A673 (cell line): ENCODE measurements at regions not wholly inside any gene's neighbourhood (a gene's known extent, or its start where the extent isn't known, plus 50 kb on each side); places are given as distances from the start of the nearest gene placed in this dataset.

ENCODE experiments used
- BruUV-seq: library from RNA; stranded (reverse); fragments of 400-500 nt; replicated peaks from 2 replicates; lab custom pipeline; 2021; lab: Mats Ljungman, UMichigan
- CTCF ChIA-PET: fragments of 300-600 bp; sonication (Branson Sonifier 250); formaldehyde crosslinking; loops from one replicate; lab custom pipeline; 2022; ENCODE audit warnings: antibody characterized with exemption; lab: Charles Lee
- POLR2A ChIA-PET: fragments of 300-600 bp; sonication (Branson Sonifier 250); formaldehyde crosslinking; loops from one replicate; lab custom pipeline; 2022; ENCODE audit warnings: antibody characterized with exemption; ENCODE audit not compliant: low non-redundant PET; lab: Charles Lee
- DNase-seq: peaks from one replicate; pipeline ENCODE4 v3.0.0-alpha.2; 2015; ENCODE audit warnings: low spot score
- H3K27ac ChIP-seq: fragments of 200-600 bp; sonication (generic); 2 replicates; pipeline ENCODE4 v1.5.1; 2016; ENCODE audit warnings: mixed run types, low read depth, mild to moderate bottlenecking, mixed read lengths, antibody characterized with exemption, low read length; ENCODE audit not compliant: poor library complexity, severe bottlenecking
- H3K27me3 ChIP-seq: fragments of 200-600 bp; sonication (generic); replicated peaks from 2 replicates; pipeline ENCODE4 v1.6.1; 2017; ENCODE audit warnings: mixed run types, low read depth, mild to moderate bottlenecking, mixed read lengths, antibody characterized with exemption, low read length; ENCODE audit not compliant: insufficient read depth, poor library complexity
- H3K36me3 ChIP-seq: fragments of 200-600 bp; sonication (generic); 2 replicates; pipeline ENCODE4 v1.6.1; 2016; ENCODE audit warnings: mixed run types, mild to moderate bottlenecking, mixed read lengths, antibody characterized with exemption, low read length; ENCODE audit not compliant: insufficient read depth, poor library complexity, severe bottlenecking
- H3K4me1 ChIP-seq: fragments of 200-600 bp; sonication (generic); 2 replicates; pipeline ENCODE4 v1.6.1; 2017; ENCODE audit warnings: mixed run types, mild to moderate bottlenecking, mixed read lengths, antibody characterized with exemption, low read length; ENCODE audit not compliant: insufficient read depth, poor library complexity, severe bottlenecking
- H3K4me3 ChIP-seq: fragments of 200-600 bp; sonication (generic); 2 replicates; pipeline ENCODE4 v1.5.1; 2016; ENCODE audit warnings: low read depth, mixed run types, mild to moderate bottlenecking, mixed read lengths, low read length; ENCODE audit not compliant: poor library complexity, severe bottlenecking
- H3K9me3 ChIP-seq: fragments of 200-600 bp; sonication (generic); 2 replicates; pipeline ENCODE4 v1.6.1; 2016; ENCODE audit warnings: mixed run types, low read depth, mild to moderate bottlenecking, mixed read lengths, antibody characterized with exemption, low read length; ENCODE audit not compliant: poor library complexity, severe bottlenecking
- CTCF ChIP-seq: fragments of 300-800, 200-600 bp; sonication (generic); conservative IDR thresholded peaks from 2 replicates; pipeline ENCODE4 v1.5.1; 2017; ENCODE audit warnings: low read depth, mild to moderate bottlenecking, antibody characterized with exemption, low read length, moderate library complexity, mixed read lengths
- EZH2 ChIP-seq: fragments of 200-600 bp; sonication (generic); IDR thresholded peaks from 2 replicates; pipeline ENCODE4 v1.6.1; 2017; ENCODE audit warnings: borderline replicate concordance, low read depth, mild to moderate bottlenecking, mixed read lengths, antibody characterized with exemption, low read length; ENCODE audit not compliant: poor library complexity, severe bottlenecking
- intact Hi-C: fragments of 100-400 bp; cut with micrococcal nuclease; formaldehyde crosslinking; loops from one replicate; pipeline ENCODE4 v1.10.0; 2022; ENCODE audit not compliant: unreplicated experiment

GRCh38 chr1:5638582-5638981, 353.6 kb downstream of the NPHP4 start:
- Histone ChIP-seq H3K4me3 (no peak overlapping the region), H3K27me3 (peaks cover 3% of the 10 kb centered on the region), H3K4me1 (no peaks in the 10 kb centered on the region), H3K36me3 (no peaks in the 10 kb centered on the region), H3K27ac (no peak overlapping the region), H3K9me3 (no peaks in the 10 kb centered on the region)
- BruUV-seq: no TSS peak
- no peak for TF ChIP-seq EZH2
- TF ChIP-seq CTCF: no peak
- ChIA-PET CTCF (no interaction called here), POLR2A (no interaction called here)
- intact Hi-C loops: loop anchor here (2.0 to 5.0 kb wide), 2 partner anchors 109 to 278 kb away; no protein-coding TSS in a partner anchor
- DNase-seq: no peak

GRCh38 chr1:5637171-5637570, 355.1 kb downstream of the NPHP4 start:
- no peaks in the 10 kb centered on the region for H3K36me3 ChIP-seq
- CTCF ChIA-PET: no interaction called here
- no TSS peak for BruUV-seq
- peak; percentile 51 for DNase-seq
- no peak overlapping the region for H3K27ac ChIP-seq
- TF ChIP-seq CTCF (peak; percentile 66), EZH2 (no peak)
- POLR2A ChIA-PET: no interaction called here
- intact Hi-C loops: loop anchor here (5.0 kb wide), 1 partner anchor 110 kb away; no protein-coding TSS in a partner anchor
- no peak overlapping the region for H3K4me3 ChIP-seq
- no peaks in the 10 kb centered on the region for H3K4me1 ChIP-seq
- no peaks in the 10 kb centered on the region for H3K9me3 ChIP-seq
- H3K27me3 ChIP-seq: peaks cover 3% of the 10 kb centered on the region

DNA sequence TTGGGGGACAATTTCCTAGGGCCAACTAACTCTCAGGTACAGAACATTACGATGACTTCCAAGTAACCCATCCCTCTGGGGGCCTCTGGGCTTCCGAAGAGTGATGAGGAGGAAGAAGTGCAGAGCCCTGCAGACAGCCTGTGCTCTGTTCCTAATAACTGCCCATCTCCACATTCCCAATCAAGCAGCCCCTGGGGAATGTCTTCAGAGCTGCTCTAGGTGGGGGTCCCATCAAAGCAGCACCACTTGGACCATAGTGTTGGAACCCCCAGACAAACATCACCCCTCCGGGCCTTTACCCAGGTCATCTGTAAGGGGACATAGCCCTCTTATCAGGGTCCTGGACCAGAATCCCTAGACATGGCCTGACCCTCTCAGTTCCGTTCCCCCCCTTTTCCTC, 357.3 kb downstream of the NPHP4 start:
- no peak overlapping the region for H3K27ac ChIP-seq
- peaks cover 3% of the 10 kb centered on the region for H3K27me3 ChIP-seq
- H3K9me3 ChIP-seq: no peaks in the 10 kb centered on the region
- no peaks in the 10 kb centered on the region for H3K36me3 ChIP-seq
- ChIA-PET POLR2A (no interaction called here), CTCF (no interaction called here)
- DNase-seq: no peak
- no peak for TF ChIP-seq EZH2
- no peak for TF ChIP-seq CTCF
- intact Hi-C loops: loop anchor here (5.0 kb wide), 1 partner anchor 112 kb away; no protein-coding TSS in a partner anchor
- BruUV-seq: no TSS peak
- H3K4me1 ChIP-seq: no peaks in the 10 kb centered on the region
- no peak overlapping the region for H3K4me3 ChIP-seq
